ENCODE measurements at regions not wholly inside any gene's neighbourhood (a gene's known extent, or its start where the extent isn't known, plus 50 kb on each side); places are given as distances from the start of the nearest gene placed in this dataset.

DNA sequence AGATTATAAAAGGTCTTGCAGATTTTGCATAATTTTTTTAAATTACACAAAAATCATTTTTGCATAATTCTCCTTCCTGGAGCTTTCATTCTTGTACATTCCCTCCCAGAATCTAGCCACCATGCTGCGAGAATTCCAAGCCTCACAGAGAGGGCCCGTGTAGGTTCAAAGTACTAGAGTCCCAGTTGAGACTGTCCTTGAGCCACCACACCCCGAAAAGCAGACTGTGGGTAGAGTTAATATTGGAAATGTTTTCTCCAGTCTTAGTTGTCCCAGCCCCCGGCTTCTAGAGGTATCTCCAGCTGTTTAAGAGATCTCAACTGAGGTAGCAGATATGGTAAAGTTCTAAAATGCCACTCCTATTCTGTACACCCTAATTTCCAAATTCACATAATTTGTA, 407.3 kb upstream of the ANO3 start:
- TF ChIP-seq, protein P1, sequence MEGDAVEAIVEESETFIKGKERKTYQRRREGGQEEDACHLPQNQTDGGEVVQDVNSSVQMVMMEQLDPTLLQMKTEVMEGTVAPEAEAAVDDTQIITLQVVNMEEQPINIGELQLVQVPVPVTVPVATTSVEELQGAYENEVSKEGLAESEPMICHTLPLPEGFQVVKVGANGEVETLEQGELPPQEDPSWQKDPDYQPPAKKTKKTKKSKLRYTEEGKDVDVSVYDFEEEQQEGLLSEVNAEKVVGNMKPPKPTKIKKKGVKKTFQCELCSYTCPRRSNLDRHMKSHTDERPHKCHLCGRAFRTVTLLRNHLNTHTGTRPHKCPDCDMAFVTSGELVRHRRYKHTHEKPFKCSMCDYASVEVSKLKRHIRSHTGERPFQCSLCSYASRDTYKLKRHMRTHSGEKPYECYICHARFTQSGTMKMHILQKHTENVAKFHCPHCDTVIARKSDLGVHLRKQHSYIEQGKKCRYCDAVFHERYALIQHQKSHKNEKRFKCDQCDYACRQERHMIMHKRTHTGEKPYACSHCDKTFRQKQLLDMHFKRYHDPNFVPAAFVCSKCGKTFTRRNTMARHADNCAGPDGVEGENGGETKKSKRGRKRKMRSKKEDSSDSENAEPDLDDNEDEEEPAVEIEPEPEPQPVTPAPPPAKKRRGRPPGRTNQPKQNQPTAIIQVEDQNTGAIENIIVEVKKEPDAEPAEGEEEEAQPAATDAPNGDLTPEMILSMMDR (IDR thresholded peaks at IDR 0.05): no peak
- no peaks in the 10 kb centered on the region for H3K27me3 ChIP-seq
- H3K4me1 ChIP-seq: no peaks in the 10 kb centered on the region
- no peak overlapping the region for H3K27ac ChIP-seq
- no peak overlapping the region for H3K4me3 ChIP-seq
- H3K9me3 ChIP-seq: no peaks in the 10 kb centered on the region
- no peak for DNase-seq (ENCODE audit: low spot score in 2 of 2)
- intact Hi-C loops (cut with DNase I): no loop called here
- no peaks in the 10 kb centered on the region for H3K36me3 ChIP-seq

DNA sequence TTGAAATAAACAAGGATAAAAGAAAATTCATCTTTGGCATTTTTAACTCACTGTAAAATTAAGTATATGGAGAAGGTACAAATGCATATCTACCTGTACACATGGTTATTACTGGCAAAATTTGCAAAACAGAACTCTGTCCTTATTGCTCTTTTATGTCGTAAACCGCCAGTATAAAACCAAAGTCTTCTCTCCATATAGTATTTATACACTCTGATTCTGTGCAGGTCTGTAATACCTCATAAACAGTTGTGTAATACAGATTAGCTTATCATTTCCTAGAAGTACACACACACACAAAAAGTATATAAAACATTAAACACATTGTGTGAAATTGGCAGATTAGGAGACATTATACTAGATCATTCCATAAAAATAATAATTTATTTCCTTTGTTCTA, 406.6 kb upstream of the ANO3 start:
- intact Hi-C loops (cut with DNase I): no loop called here
- no peak overlapping the region for H3K27ac ChIP-seq
- no peaks in the 10 kb centered on the region for H3K4me1 ChIP-seq
- TF ChIP-seq, protein P1 (IDR thresholded peaks at IDR 0.05): no peak
- no peaks in the 10 kb centered on the region for H3K9me3 ChIP-seq
- no peak for DNase-seq (ENCODE audit: low spot score in 2 of 2)
- H3K4me3 ChIP-seq: no peak overlapping the region
- H3K27me3 ChIP-seq: no peaks in the 10 kb centered on the region
- H3K36me3 ChIP-seq: no peaks in the 10 kb centered on the region

DNA sequence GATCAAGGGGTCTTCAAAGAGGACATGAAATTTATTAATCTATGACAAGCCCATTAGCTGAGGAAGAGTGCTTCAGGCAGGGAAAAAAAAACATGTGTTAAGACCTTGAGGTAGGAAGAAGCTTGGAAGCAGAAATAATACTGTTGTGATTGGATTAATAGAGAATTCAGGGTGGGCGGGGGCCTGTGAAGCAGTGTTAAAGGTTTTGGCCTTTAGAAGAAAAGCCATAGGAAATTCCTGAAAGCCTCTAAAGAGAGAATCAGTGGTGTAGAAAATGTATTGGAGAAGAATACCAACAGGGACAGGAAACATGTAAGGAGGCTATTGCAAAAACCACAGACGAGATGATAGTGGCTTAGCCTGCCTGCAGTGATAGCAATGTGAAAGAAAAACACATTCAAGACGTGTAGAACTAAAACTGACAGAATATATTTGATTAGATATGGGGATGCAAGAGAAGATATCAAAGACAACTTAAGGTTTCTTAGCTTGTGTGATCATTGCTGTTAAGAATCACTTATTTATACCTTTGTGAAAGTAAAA, 404.4 kb upstream of the ANO3 start:
- no peak for DNase-seq (ENCODE audit: low spot score in 2 of 2)
- TF ChIP-seq, protein P1 (IDR thresholded peaks at IDR 0.05): no peak
- Histone ChIP-seq H3K36me3 (no peaks in the 10 kb centered on the region), H3K27ac (no peak overlapping the region), H3K4me3 (no peak overlapping the region), H3K9me3 (no peaks in the 10 kb centered on the region), H3K4me1 (no peaks in the 10 kb centered on the region), H3K27me3 (no peaks in the 10 kb centered on the region)
- intact Hi-C loops (cut with DNase I): no loop called here

DNA sequence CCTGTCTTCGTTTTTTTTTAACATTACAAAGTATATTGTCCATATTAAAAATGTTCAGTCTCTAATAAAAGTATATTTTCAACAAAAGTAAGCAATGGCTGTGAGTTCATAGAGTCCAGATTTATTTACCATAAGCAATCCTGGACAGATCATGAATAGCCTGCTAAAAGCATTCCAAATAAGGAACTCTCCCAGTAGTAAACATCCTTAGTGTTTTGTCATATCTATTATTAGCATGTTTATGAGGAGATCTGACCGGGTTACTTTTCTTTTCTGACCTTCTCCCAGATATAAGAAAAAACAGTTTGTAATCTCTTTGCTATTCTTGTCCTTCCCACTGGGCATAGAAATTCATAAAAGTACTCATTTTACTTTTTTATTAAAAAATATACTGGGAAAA, 403.9 kb upstream of the ANO3 start:
- no peak for DNase-seq (ENCODE audit: low spot score in 2 of 2)
- Histone ChIP-seq H3K4me1 (no peaks in the 10 kb centered on the region), H3K27ac (no peak overlapping the region), H3K36me3 (no peaks in the 10 kb centered on the region), H3K9me3 (no peaks in the 10 kb centered on the region), H3K27me3 (no peaks in the 10 kb centered on the region), H3K4me3 (no peak overlapping the region)
- intact Hi-C loops (cut with DNase I): no loop called here
- TF ChIP-seq, protein P1 (IDR thresholded peaks at IDR 0.05): no peak

DNA sequence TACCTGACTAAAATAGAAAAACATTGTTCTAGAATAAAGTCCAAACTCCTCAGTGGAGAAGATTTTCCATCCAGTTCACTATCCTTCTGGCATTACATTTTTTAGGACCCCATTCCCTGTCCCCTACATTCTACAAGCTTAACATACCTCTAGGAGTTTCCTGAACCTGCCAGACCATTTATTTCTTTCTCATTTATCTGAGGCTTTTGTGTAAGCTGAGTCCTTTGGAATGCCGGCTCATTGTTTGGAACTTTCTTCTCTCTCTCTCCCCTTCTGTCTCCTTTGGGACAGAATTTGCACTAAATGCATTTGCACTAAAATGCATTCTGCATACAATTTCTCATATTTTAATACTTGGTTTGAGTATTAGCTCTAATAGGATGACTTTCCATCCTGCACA, 393.0 kb upstream of the ANO3 start:
- Histone ChIP-seq H3K4me1 (no peaks in the 10 kb centered on the region), H3K9me3 (no peaks in the 10 kb centered on the region), H3K27me3 (no peaks in the 10 kb centered on the region), H3K27ac (no peak overlapping the region), H3K4me3 (no peak overlapping the region), H3K36me3 (no peaks in the 10 kb centered on the region)
- intact Hi-C loops (cut with DNase I): no loop called here
- no peak for DNase-seq (ENCODE audit: low spot score in 2 of 2)
- TF ChIP-seq, protein P1 (IDR thresholded peaks at IDR 0.05): no peak

DNA sequence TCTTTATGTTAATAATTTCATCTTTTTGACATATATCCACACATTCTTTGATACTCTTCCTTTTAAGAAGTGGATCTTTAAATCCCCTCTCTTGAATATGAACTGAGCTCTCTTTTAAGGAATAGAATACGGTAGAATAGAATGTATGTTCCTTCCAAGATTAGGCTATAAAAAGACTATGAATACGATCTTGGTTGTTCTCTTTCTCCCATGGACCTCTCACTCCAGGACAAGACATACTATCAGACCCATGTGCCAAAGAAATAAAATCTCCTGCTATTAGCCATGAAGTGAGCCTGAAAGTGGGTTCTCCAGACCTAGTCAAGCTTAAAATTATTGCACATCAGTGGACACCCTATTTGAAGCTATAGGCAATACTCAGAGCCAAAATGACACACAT, 392.2 kb upstream of the ANO3 start:
- Histone ChIP-seq H3K36me3 (no peaks in the 10 kb centered on the region), H3K27ac (no peak overlapping the region), H3K4me1 (no peaks in the 10 kb centered on the region), H3K27me3 (no peaks in the 10 kb centered on the region), H3K4me3 (no peak overlapping the region), H3K9me3 (no peaks in the 10 kb centered on the region)
- no peak for DNase-seq (ENCODE audit: low spot score in 2 of 2)
- TF ChIP-seq, protein P1 (IDR thresholded peaks at IDR 0.05): no peak
- intact Hi-C loops (cut with DNase I): no loop called here
